ENCODE measurements at regions not wholly inside any gene's neighbourhood (a gene's known extent, or its start where the extent isn't known, plus 50 kb on each side); places are given as distances from the start of the nearest gene placed in this dataset.

DNA sequence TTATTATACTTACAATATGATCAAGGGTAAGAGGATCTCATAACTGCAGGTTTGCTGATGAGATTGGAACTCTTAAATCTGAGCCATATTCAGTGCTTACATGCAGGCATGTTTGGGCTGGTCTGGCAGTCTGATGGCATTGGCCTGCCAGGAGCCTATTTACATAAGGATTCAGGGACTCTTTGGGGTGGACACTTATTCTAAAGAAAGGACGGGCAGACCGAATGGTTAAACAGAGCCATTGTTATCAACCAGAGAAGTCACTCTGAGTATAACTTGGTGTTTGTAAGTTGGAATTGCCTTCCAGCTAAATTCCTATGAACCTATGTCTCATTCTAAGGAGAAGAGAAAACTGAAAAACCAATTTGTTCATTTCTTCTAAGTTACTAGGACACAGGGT, 932.8 kb downstream of the IGSF11 start:
- in situ Hi-C loops (cut with MboI) (no loop called here), intact Hi-C loops (cut with micrococcal nuclease) (no loop called here)
- BruUV-seq (replicated peaks), result no TSS peak
- Histone ChIP-seq H2AFZ (ENCODE audit: low read depth, low read length) (no peak overlapping the region), H3K79me2 (ENCODE audit: control insufficient read depth, insufficient read depth, low read length) (no peaks in the 10 kb centered on the region), H3K4me3 (no peak overlapping the region), H3K9me1 (ENCODE audit: control insufficient read depth, insufficient read depth, low read length) (no peaks in the 10 kb centered on the region), H4K20me1 (replicated peaks; ENCODE audit: control insufficient read depth, insufficient read depth, low read length) (no peaks in the 10 kb centered on the region), H3K27ac (ENCODE audit: extremely low read depth, low read depth, low read length) (no peak overlapping the region), H3K36me3 (ENCODE audit: control insufficient read depth, insufficient read depth, low read length) (no peaks in the 10 kb centered on the region), H3K9ac (ENCODE audit: insufficient read depth in 1 of 2, low read depth in 2 of 2, low read length in 2 of 2) (no peak overlapping the region), H3K4me2 (ENCODE audit: insufficient read depth, low read length) (no peak overlapping the region), H3K27me3 (ENCODE audit: control insufficient read depth in 2 of 2, insufficient read depth in 2 of 2, low read length in 2 of 2) (no peaks in the 10 kb centered on the region), H3K9me3 (replicated peaks; ENCODE audit: control insufficient read depth, insufficient read depth, low read depth, low read length) (no peaks in the 10 kb centered on the region), H3K4me1 (replicated peaks in 1 of 2; ENCODE audit: control insufficient read depth in 2 of 2, insufficient read depth in 2 of 2, low read length in 2 of 2) (no peaks in the 10 kb centered on the region)
- TF ChIP-seq, protein P1, sequence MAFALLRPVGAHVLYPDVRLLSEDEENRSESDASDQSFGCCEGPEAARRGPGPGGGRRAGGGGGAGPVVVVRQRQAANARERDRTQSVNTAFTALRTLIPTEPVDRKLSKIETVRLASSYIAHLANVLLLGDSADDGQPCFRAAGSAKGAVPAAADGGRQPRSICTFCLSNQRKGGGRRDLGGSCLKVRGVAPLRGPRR (CRISPR knock-in tag; IDR thresholded peaks at IDR 0.05), result no peak
- no peak for TF ChIP-seq COPS2 (conservative IDR thresholded peaks at IDR 0.05)
- TF ChIP-seq CC2D1A (IDR thresholded peaks at IDR 0.05), result no peak
- TF ChIP-seq GTF3C2 (IDR thresholded peaks at IDR 0.05; ENCODE audit: borderline replicate concordance, extremely low read depth, insufficient read length), result no peak
- no peak for TF ChIP-seq GABPB2 (CRISPR knock-in tag; conservative IDR thresholded peaks at IDR 0.05)
- no peak for TF ChIP-seq MYC (IDR thresholded peaks at IDR 0.05; ENCODE audit: low read depth, low read length)
- TF ChIP-seq MYC (CRISPR knock-in tag; IDR thresholded peaks at IDR 0.05; ENCODE audit: borderline replicate concordance, low read depth), result no peak
- ATAC-seq (no peak), FAIRE-seq (no peak), DNase-seq (ENCODE audit: extremely low read depth in 1 of 4, low spot score in 3 of 4) (no peak)
- CTCF ChIA-PET (ENCODE audit: low intra/inter-chr PET ratio), result no interaction called here
- POLR2A ChIA-PET, result no interaction called here
- WGBS (ENCODE audit: insufficient coverage, low coverage, missing lambda C conversion rate), result 0% methylated on average over 2 of the region's 2 CpGs

All from K562 (cell line).